GM12878 (cell line): ENCODE measurements at regions not wholly inside any gene's neighbourhood (a gene's known extent, or its start where the extent isn't known, plus 50 kb on each side); places are given as distances from the start of the nearest gene placed in this dataset.

Experiments used
- ATAC-seq: fragments of 200-7000 bp; cut with Tn5 transposase; 3 replicates; pipeline ENCODE4 v1.9.1; 2020; ENCODE audit warnings: mild to moderate bottlenecking, moderate library complexity
- BruUV-seq: library from RNA; stranded (reverse); fragments of 400-500 nt; replicated peaks from 2 replicates; lab custom pipeline; 2021; lab: Mats Ljungman, UMichigan
- CTCF ChIA-PET: fragments of 300-600 bp; sonication (Branson Sonifier 250); formaldehyde crosslinking; extraction: SDS; loops from one replicate; lab custom pipeline; 2021; ENCODE audit warnings: inconsistent platforms; lab: Yijun Ruan, JAX
- POLR2A ChIA-PET: fragments of 350-600 bp; formaldehyde crosslinking; extraction: SDS; loops from one replicate; lab custom pipeline; 2021; ENCODE audit warnings: inconsistent platforms; lab: Charles Lee
- RAD21 ChIA-PET: fragments of 300-600 bp; sonication (Branson Sonifier 250); formaldehyde crosslinking; loops from one replicate; lab custom pipeline; 2023; ENCODE audit warnings: antibody characterized with exemption; ENCODE audit not compliant: unreplicated experiment; lab: Charles Lee
- SMC1A ChIA-PET: fragments of 300-600 bp; sonication (Branson Sonifier 250); formaldehyde crosslinking; loops from one replicate; lab custom pipeline; 2023; ENCODE audit not compliant: unreplicated experiment, uncharacterized antibody; lab: Charles Lee
- DNase-seq: peaks from one replicate; pipeline ENCODE4 v3.0.0-alpha.2; 2011; ENCODE audit warnings: low read depth, low spot score
- FAIRE-seq: peaks from 3 replicates; lab custom pipeline; 2011; peaks lifted over from hg19 to GRCh38; lab: Jason Lieb, UNC
- H2AFZ ChIP-seq: 2 replicates; pipeline ENCODE4 v1.6.0; 2011; ENCODE audit warnings: low read depth, low read length, control low read depth; ENCODE audit not compliant: control insufficient read depth
- H3K27ac ChIP-seq: 2 replicates; pipeline ENCODE4 v1.5.1; 2011; ENCODE audit warnings: control low read depth; ENCODE audit not compliant: control insufficient read depth, insufficient read depth
- H3K27me3 ChIP-seq, 2 experiments: replicated peaks in 1 of 2; 2 replicates each; pipeline versions ENCODE4 v1.6.0 to v1.6.1; 2011; ENCODE audit warnings: low read length in 1 of 2; ENCODE audit not compliant: control insufficient read depth in 2 of 2, insufficient read depth in 2 of 2
- H3K36me3 ChIP-seq, 2 experiments: 2 replicates each; pipeline ENCODE4 v1.5.1; 2011; ENCODE audit warnings: low read length in 1 of 2; ENCODE audit not compliant: control insufficient read depth in 2 of 2, insufficient read depth in 2 of 2
- H3K4me1 ChIP-seq: 2 replicates; pipeline ENCODE4 v1.6.1; 2011; ENCODE audit warnings: mild to moderate bottlenecking, low read length, moderate library complexity, mixed read lengths; ENCODE audit not compliant: control insufficient read depth, insufficient read depth
- H3K4me2 ChIP-seq: 2 replicates; pipeline ENCODE4 v1.6.0; 2011; ENCODE audit warnings: control low read depth; ENCODE audit not compliant: control insufficient read depth, insufficient read depth
- H3K4me3 ChIP-seq: fragments of 200-600 bp; sonication (generic); 2 replicates; pipeline ENCODE4 v1.5.1; 2016
- H3K79me2 ChIP-seq: 2 replicates; pipeline ENCODE4 v1.6.0; 2011; ENCODE audit warnings: low read length; ENCODE audit not compliant: control insufficient read depth, insufficient read depth
- H3K9ac ChIP-seq: 2 replicates; pipeline ENCODE4 v1.8.0; 2011; ENCODE audit warnings: low read length, control low read depth, mixed read lengths; ENCODE audit not compliant: control insufficient read depth, insufficient read depth
- H3K9me3 ChIP-seq: replicated peaks from 3 replicates; pipeline ENCODE4 v1.5.1; 2011; ENCODE audit warnings: mild to moderate bottlenecking, low read length; ENCODE audit not compliant: control insufficient read depth, insufficient read depth
- H4K20me1 ChIP-seq: 2 replicates; pipeline ENCODE4 v1.6.0; 2011; ENCODE audit not compliant: control insufficient read depth, insufficient read depth
- CHD4 ChIP-seq: fragments of 200-600 bp; sonication (generic); IDR thresholded peaks from 2 replicates; pipeline ENCODE4 v1.6.1; 2016; ENCODE audit warnings: mild to moderate bottlenecking
- EP300 ChIP-seq, 2 experiments: fragments of 150-350 bp in 1 of 2; IDR thresholded peaks; 2 replicates each; pipeline ENCODE4 v1.6.1; 2011 to 2012; ENCODE audit warnings: low read depth in 2 of 2, low read length in 2 of 2, borderline replicate concordance in 1 of 2, improper control_type of control experiment in 1 of 2, inconsistent platforms in 1 of 2; ENCODE audit not compliant: control insufficient read depth in 1 of 2
- ESRRA ChIP-seq: IDR thresholded peaks from 2 replicates; pipeline ENCODE4 v1.6.1; 2012; ENCODE audit warnings: mild to moderate bottlenecking, low read length, improper control_type of control experiment
- MEF2B ChIP-seq: fragments of 450-650 bp; IDR thresholded peaks from 2 replicates; pipeline ENCODE4 v1.6.1; 2018; ENCODE audit warnings: mild to moderate bottlenecking, moderate library complexity; ENCODE audit not compliant: partially characterized antibody, poor library complexity, severe bottlenecking
- PML ChIP-seq: IDR thresholded peaks from 2 replicates; pipeline ENCODE4 v1.6.1; 2012; ENCODE audit warnings: low read length, inconsistent platforms
- POLR2AphosphoS2 ChIP-seq: IDR thresholded peaks from 2 replicates; pipeline ENCODE4 v1.6.1; 2011; ENCODE audit warnings: low read depth, mild to moderate bottlenecking, low read length, improper control_type of control experiment, moderate library complexity
- YBX1 ChIP-seq: fragments of 450-650 bp; IDR thresholded peaks from 2 replicates; pipeline ENCODE4 v1.6.1; 2016; ENCODE audit warnings: antibody characterized with exemption
- WGBS: methylation state at CpG from one replicate; pipeline ENCODE4 v1.1.6; 2016; ENCODE audit warnings: low lambda C conversion rate; ENCODE audit not compliant: insufficient replicate concordance, insufficient coverage; ENCODE audit errors: missing lambda C conversion rate; 5-methylcytosine and 5-hydroxymethylcytosine counted together
- in situ Hi-C: fragments of 300-500 bp; cut with MboI; formaldehyde crosslinking; loops from 9 replicates; pipeline ENCODE4 v1.14.3; 2018; ENCODE audit warnings: mixed read lengths
- intact Hi-C: fragments of 100-400 bp; cut with micrococcal nuclease; formaldehyde crosslinking; loops from one replicate; pipeline ENCODE4 v1.14.2; 2022; ENCODE audit not compliant: unreplicated experiment
- TF ChIP-seq, protein P1 (sequence below): fragments of 450-650 bp; formaldehyde crosslinking; IDR thresholded peaks from 2 replicates; pipeline ENCODE4 v1.4.0; 2020; ENCODE audit warnings: mild to moderate bottlenecking, moderate library complexity

- FAIRE-seq = no peak
- CTCF ChIA-PET = interaction anchor here (0.6 to 2.4 kb wide), 5 partner anchors 424 to 1855 kb away, joined by 3 to 11 read pairs (median 3); no protein-coding TSS in a partner anchor
- in situ Hi-C loops = loop anchor here (10.0 kb wide), 1 partner anchor 431 kb away; no protein-coding TSS in a partner anchor
These were observed 135.2 kb upstream of the SLC24A2 start for GRCh38 chr9:19924080-19924479.

More at GRCh38 chr9:19924080-19924479, 135.2 kb upstream of the SLC24A2 start:
- H3K36me3 ChIP-seq = no peaks in the 10 kb centered on the region
- ChIA-PET RAD21 (interaction anchor here (1.4 to 1.7 kb wide), 2 partner anchors 1017 to 1188 kb away, joined by 3 to 4 read pairs; no protein-coding TSS in a partner anchor), POLR2A (no interaction called here), SMC1A (interaction anchor here (0.6 to 1.0 kb wide), 3 partner anchors 195 to 1855 kb away, joined by 3 read pairs; no protein-coding TSS in a partner anchor)
- H4K20me1 ChIP-seq = no peaks in the 10 kb centered on the region
- no peaks in the 10 kb centered on the region; a peak in 2 of 4 replicates for H3K27me3 ChIP-seq
- 91% methylated on average over 2 of the region's 2 CpGs for WGBS
- no peak overlapping the region for H3K27ac ChIP-seq
- no peaks in the 10 kb centered on the region for H3K79me2 ChIP-seq
- TF ChIP-seq YBX1 (no peak), EP300 (IDR thresholded peaks at IDR 0.05; ENCODE audit: borderline replicate concordance in 1 of 2, control insufficient read depth in 1 of 2, low read depth in 2 of 2, low read length in 2 of 2) (no peak), CHD4 (no peak), ESRRA (no peak), POLR2AphosphoS2 (no peak), MEF2B (no peak), PML (no peak)
- TF ChIP-seq, protein P1, sequence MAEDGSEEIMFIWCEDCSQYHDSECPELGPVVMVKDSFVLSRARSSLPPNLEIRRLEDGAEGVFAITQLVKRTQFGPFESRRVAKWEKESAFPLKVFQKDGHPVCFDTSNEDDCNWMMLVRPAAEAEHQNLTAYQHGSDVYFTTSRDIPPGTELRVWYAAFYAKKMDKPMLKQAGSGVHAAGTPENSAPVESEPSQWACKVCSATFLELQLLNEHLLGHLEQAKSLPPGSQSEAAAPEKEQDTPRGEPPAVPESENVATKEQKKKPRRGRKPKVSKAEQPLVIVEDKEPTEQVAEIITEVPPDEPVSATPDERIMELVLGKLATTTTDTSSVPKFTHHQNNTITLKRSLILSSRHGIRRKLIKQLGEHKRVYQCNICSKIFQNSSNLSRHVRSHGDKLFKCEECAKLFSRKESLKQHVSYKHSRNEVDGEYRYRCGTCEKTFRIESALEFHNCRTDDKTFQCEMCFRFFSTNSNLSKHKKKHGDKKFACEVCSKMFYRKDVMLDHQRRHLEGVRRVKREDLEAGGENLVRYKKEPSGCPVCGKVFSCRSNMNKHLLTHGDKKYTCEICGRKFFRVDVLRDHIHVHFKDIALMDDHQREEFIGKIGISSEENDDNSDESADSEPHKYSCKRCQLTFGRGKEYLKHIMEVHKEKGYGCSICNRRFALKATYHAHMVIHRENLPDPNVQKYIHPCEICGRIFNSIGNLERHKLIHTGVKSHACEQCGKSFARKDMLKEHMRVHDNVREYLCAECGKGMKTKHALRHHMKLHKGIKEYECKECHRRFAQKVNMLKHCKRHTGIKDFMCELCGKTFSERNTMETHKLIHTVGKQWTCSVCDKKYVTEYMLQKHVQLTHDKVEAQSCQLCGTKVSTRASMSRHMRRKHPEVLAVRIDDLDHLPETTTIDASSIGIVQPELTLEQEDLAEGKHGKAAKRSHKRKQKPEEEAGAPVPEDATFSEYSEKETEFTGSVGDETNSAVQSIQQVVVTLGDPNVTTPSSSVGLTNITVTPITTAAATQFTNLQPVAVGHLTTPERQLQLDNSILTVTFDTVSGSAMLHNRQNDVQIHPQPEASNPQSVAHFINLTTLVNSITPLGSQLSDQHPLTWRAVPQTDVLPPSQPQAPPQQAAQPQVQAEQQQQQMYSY (CRISPR knock-in tag) = no peak
- H3K9me3 ChIP-seq = no peaks in the 10 kb centered on the region
- no peak overlapping the region for H3K4me3 ChIP-seq
- DNase-seq (no peak), ATAC-seq (no peak)
- intact Hi-C loops = loop anchor here (5.0 kb wide), 1 partner anchor 432 kb away; no protein-coding TSS in a partner anchor
- H2AFZ ChIP-seq = no peak overlapping the region
- BruUV-seq = no TSS peak
- no peak overlapping the region for H3K9ac ChIP-seq
- H3K4me1 ChIP-seq = no peaks in the 10 kb centered on the region; the same call in 1 of the 2 replicates
- H3K4me2 ChIP-seq = no peak overlapping the region
